Bronchial epithelial cell (primary cell): ENCODE measurements at regions not wholly inside any gene's neighbourhood (a gene's known extent, or its start where the extent isn't known, plus 50 kb on each side); places are given as distances from the start of the nearest gene placed in this dataset.

Experiments used
- DNase-seq: peaks from one replicate; pipeline ENCODE4 v3.0.0-alpha.2; 2010; ENCODE audit warnings: low read depth
- FAIRE-seq: peaks from 2 replicates; lab custom pipeline; 2011; peaks lifted over from hg19 to GRCh38; lab: Jason Lieb, UNC
- H3K27me3 ChIP-seq: 2 replicates; pipeline ENCODE4 v1.5.1; 2011; ENCODE audit warnings: low read length; ENCODE audit not compliant: control insufficient read depth, insufficient read depth
- H3K36me3 ChIP-seq: 2 replicates; pipeline ENCODE4 v1.5.1; 2011; ENCODE audit warnings: low read length; ENCODE audit not compliant: control insufficient read depth, insufficient read depth
- H3K4me3 ChIP-seq: 2 replicates; pipeline ENCODE4 v1.5.1; 2011; ENCODE audit warnings: mild to moderate bottlenecking, low read depth, low read length, control low read depth
- TF ChIP-seq, protein P1 (sequence below): IDR thresholded peaks from 2 replicates; pipeline ENCODE4 v1.5.1; 2011; ENCODE audit warnings: mild to moderate bottlenecking, moderate library complexity, low read length, control low read depth, inconsistent platforms; ENCODE audit not compliant: insufficient read depth, severe bottlenecking

DNA sequence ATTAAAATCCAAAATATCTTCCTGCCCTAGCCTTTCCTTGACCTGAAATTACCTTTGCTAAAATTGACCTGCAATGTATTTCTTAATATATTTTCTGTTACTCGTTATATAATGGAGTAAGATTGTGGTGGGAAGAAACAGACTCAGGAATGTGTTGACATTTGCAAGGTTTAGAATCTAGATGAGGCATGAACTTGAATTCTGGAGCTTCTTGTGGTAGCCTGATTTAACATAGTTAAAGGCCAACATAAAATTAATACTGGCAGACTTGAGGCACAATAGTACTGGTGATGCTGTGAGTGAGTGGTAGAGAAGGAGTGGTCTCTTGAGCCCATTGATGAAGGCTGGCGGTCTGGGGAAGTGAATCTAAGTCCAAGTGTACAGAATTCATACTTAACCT, 197.9 kb upstream of the SPRY1 start:
- FAIRE-seq, result no peak

DNA sequence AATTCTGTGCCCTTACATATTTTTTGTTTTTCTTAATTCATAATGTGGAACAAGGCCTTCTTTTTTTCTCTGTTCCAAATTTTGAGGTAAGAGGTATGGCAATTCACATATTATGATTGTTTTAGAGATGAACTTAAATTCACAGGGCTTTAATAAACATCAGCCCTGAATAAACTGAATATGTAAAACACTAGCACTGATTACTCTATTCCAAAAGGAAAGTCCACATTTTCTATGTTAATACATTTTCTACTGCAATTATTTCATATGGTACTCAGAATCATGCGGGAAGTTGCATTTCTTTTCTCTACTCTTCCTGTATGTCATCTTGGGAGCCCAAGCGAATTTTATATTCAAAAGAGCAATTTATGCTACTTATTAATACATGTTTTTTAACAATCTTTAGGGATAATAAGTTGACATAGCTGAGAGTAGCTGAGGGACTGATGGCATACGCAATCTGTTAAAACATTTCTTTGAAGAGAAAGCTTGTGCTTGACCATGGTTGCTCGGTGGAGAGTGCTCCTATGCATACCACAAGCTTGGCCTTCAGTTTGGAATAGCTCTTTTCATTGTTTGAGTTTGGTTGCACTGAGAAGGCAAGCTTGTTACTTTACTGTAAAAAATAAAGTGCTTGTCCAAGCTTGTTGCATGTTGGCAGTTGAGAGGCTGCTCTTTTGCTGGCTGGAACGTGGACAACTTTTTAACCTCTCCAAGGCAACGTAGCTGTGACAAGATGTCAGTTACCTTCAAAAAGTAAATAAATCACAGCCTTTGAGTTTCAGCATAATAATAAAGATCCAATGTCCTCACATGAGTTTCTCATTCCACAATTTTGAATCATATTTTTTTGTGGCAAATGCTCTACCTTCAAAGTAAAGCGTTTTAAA, 196.3 kb upstream of the SPRY1 start:
- no peaks in the 10 kb centered on the region for H3K36me3 ChIP-seq
- peak; percentile 69 for DNase-seq
- TF ChIP-seq, protein P1, sequence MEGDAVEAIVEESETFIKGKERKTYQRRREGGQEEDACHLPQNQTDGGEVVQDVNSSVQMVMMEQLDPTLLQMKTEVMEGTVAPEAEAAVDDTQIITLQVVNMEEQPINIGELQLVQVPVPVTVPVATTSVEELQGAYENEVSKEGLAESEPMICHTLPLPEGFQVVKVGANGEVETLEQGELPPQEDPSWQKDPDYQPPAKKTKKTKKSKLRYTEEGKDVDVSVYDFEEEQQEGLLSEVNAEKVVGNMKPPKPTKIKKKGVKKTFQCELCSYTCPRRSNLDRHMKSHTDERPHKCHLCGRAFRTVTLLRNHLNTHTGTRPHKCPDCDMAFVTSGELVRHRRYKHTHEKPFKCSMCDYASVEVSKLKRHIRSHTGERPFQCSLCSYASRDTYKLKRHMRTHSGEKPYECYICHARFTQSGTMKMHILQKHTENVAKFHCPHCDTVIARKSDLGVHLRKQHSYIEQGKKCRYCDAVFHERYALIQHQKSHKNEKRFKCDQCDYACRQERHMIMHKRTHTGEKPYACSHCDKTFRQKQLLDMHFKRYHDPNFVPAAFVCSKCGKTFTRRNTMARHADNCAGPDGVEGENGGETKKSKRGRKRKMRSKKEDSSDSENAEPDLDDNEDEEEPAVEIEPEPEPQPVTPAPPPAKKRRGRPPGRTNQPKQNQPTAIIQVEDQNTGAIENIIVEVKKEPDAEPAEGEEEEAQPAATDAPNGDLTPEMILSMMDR, result no peak
- no peak for FAIRE-seq
- H3K27me3 ChIP-seq, result no peaks in the 10 kb centered on the region
- H3K4me3 ChIP-seq, result no peak overlapping the region

More for the DNA sequence above, 197.9 kb upstream of the SPRY1 start:
- Histone ChIP-seq H3K36me3 (no peaks in the 10 kb centered on the region), H3K4me3 (no peak overlapping the region), H3K27me3 (no peaks in the 10 kb centered on the region)
- TF ChIP-seq, protein P1, result no peak
- no peak for DNase-seq

DNA sequence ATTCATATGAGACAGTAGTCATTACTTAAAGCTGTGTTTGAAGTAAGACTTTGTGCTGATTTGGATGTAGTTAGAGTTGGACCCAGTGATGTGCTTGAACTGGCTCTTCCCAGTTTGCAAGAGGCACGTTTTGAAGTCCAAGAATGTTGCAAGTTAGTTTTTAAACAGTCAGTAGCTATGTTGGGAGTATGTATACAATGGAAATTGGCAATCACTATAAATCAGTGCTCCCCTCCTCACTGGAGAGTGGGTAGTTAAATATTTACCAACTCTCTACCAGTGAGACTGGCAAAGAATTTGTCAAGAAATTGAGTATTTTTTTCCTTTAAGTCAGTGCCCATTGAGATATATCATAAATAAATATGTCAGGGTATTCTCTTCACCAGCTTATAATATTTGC, 191.9 kb upstream of the SPRY1 start:
- Histone ChIP-seq H3K36me3 (no peaks in the 10 kb centered on the region), H3K4me3 (no peak overlapping the region), H3K27me3 (no peaks in the 10 kb centered on the region)
- no peak for DNase-seq
- no peak for FAIRE-seq
- TF ChIP-seq, protein P1, result no peak

DNA sequence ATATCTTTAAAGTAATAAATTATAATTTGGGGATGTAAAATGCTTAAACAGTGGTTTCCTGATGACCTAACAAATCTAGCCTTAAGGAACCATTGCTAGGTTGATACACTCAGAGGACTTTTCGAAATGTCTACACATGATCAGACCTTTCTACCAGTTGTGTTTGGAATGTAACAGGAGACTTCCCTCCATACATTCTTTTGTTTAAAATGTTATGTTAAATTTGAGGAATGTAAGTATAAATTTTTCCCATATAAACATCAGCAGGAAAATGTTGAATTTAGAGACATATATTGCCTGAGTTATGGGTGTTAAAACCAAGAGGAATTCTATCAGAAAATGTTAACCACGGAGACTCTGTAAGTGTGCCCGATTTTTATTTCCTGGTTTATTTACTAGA, 190.6 kb upstream of the SPRY1 start:
- TF ChIP-seq, protein P1, result no peak
- Histone ChIP-seq H3K27me3 (no peaks in the 10 kb centered on the region), H3K36me3 (no peaks in the 10 kb centered on the region), H3K4me3 (no peak overlapping the region)
- FAIRE-seq, result no peak
- no peak for DNase-seq

DNA sequence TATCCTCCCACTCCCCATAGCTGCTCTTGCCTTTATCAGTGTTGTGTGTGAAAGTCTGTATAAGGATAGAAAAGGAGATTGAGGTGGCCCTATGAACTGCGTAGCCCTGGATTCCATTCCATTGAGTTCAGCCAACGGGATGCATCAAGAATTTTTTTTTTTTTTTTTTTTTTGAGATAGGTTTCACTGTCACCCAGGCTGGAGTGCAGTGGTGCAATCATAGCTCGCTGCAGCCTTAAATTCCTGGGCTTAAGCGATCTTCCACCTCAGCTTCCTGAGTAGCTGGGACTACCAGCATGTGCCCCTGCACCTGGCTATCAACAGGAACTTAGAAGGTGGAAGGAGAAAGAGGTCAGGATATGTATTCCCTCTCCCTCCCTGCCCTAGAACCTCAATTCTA, 187.2 kb upstream of the SPRY1 start:
- DNase-seq, result no peak
- TF ChIP-seq, protein P1, result no peak
- no peak for FAIRE-seq
- Histone ChIP-seq H3K4me3 (no peak overlapping the region), H3K36me3 (no peaks in the 10 kb centered on the region), H3K27me3 (no peaks in the 10 kb centered on the region)
